Right lung (tissue), 2 donors: ENCODE measurements at regions not wholly inside any gene's neighbourhood (a gene's known extent, or its start where the extent isn't known, plus 50 kb on each side); places are given as distances from the start of the nearest gene placed in this dataset.
"Not testable (repeated sequence)": the region's sequence is repeated elsewhere in the genome, so short reads cannot be mapped to it uniquely, and the experiment has no call there.

ENCODE experiments used
- DNase-seq, 2 donors: peaks; one replicate each; pipeline ENCODE4 v3.0.0-alpha.2; 2013

- DNase-seq = no peak
Measured at GRCh38 chr18:76018210-76018609, 476.8 kb downstream of the ZNF516 start.

GRCh38 chr18:76013057-76013456 lies 482.0 kb downstream of the ZNF516 start:
- no peak for DNase-seq

- peak; percentile 20 to 25 for DNase-seq
Measured at GRCh38 chr18:76005632-76006208, 489.3 kb downstream of the ZNF516 start.

- not testable (repeated sequence) for DNase-seq
Measured at GRCh38 chr18:75987913-75988312, 507.1 kb downstream of the ZNF516 start.

GRCh38 chr18:75984853-75985252 lies 510.2 kb downstream of the ZNF516 start:
- DNase-seq = no peak

- DNase-seq = no peak
Measured at GRCh38 chr18:75981102-75981501, 513.9 kb downstream of the ZNF516 start.

- DNase-seq = peak in 1 of 2 donors; percentile 6
Measured at GRCh38 chr18:75977081-75977480, 518.0 kb downstream of the ZNF516 start.

- no peak for DNase-seq
Measured at GRCh38 chr18:75970212-75970611, 524.8 kb downstream of the ZNF516 start.

GRCh38 chr18:75966431-75966830 lies 528.6 kb downstream of the ZNF516 start:
- DNase-seq = no peak

- peak; percentile 10 to 23 for DNase-seq
Measured at GRCh38 chr18:75962036-75962572, 532.9 kb downstream of the ZNF516 start.

- not testable (repeated sequence) for DNase-seq
Measured at GRCh38 chr18:75960356-75960755, 532.9 kb upstream of the SMIM21 start.

- no peak for DNase-seq
Measured at GRCh38 chr18:75959150-75959549, 531.6 kb upstream of the SMIM21 start.

GRCh38 chr18:75958683-75959082 lies 531.2 kb upstream of the SMIM21 start:
- no peak for DNase-seq

- no peak for DNase-seq
Measured at GRCh38 chr18:75945265-75945933, 517.9 kb upstream of the SMIM21 start.

GRCh38 chr18:75937306-75937705 lies 509.8 kb upstream of the SMIM21 start:
- DNase-seq = no peak

- DNase-seq = no peak
Measured at GRCh38 chr18:75936862-75937261, 509.4 kb upstream of the SMIM21 start.

GRCh38 chr18:75931079-75931478 lies 503.6 kb upstream of the SMIM21 start:
- no peak for DNase-seq

GRCh38 chr18:75928706-75929105 lies 501.2 kb upstream of the SMIM21 start:
- peak; percentile 31 to 40 for DNase-seq

- DNase-seq = peak; percentile 61 to 62
Measured at GRCh38 chr18:75927791-75928190, 500.3 kb upstream of the SMIM21 start.

GRCh38 chr18:75926811-75927210 lies 499.3 kb upstream of the SMIM21 start:
- no peak for DNase-seq

- DNase-seq = no peak
Measured at GRCh38 chr18:75923169-75923568, 495.7 kb upstream of the SMIM21 start.

- no peak for DNase-seq
Measured at GRCh38 chr18:75916624-75916982, 489.1 kb upstream of the SMIM21 start.

GRCh38 chr18:75915941-75916623 lies 488.6 kb upstream of the SMIM21 start:
- peak; percentile 64 to 69 for DNase-seq
